ENCODE measurements at regions not wholly inside any gene's neighbourhood (a gene's known extent, or its start where the extent isn't known, plus 50 kb on each side); places are given as distances from the start of the nearest gene placed in this dataset.

- Histone ChIP-seq H3K27me3 (no peaks in the 10 kb centered on the region), H3K27ac (replicated peaks in 1 of 4) (no peak overlapping the region), H3K9me3 (no peaks in the 10 kb centered on the region), H3K4me3 (no peak overlapping the region), H3K4me1 (no peaks in the 10 kb centered on the region), H3K36me3 (no peaks in the 10 kb centered on the region)
- intact Hi-C loops (cut with DNase I), result no loop called here
- no peak for DNase-seq (ENCODE audit: extremely low spot score)
- WGBS, result 40% methylated on average over 3 of the region's 3 CpGs
- TF ChIP-seq POLR2AphosphoS5 (IDR thresholded peaks at IDR 0.05) (no peak), EP300 (IDR thresholded peaks at IDR 0.05) (no peak), CTCF (IDR thresholded peaks at IDR 0.05) (no peak), POLR2A (IDR thresholded peaks at IDR 0.05; ENCODE audit: low read depth) (no peak)
These were observed 509.2 kb upstream of the GRM7 start for GRCh38 chr3:6351752-6352151.

GRCh38 chr3:6354653-6355052, 506.3 kb upstream of the GRM7 start:
- Histone ChIP-seq H3K36me3 (no peaks in the 10 kb centered on the region), H3K27me3 (no peaks in the 10 kb centered on the region), H3K9me3 (no peaks in the 10 kb centered on the region), H3K4me1 (no peaks in the 10 kb centered on the region), H3K4me3 (no peak overlapping the region), H3K27ac (replicated peaks in 1 of 4) (no peak overlapping the region)
- WGBS, result 88% methylated on average over 1 of the region's 1 CpG
- TF ChIP-seq EP300 (IDR thresholded peaks at IDR 0.05) (no peak), CTCF (IDR thresholded peaks at IDR 0.05) (no peak), POLR2A (IDR thresholded peaks at IDR 0.05; ENCODE audit: low read depth) (no peak), POLR2AphosphoS5 (IDR thresholded peaks at IDR 0.05) (no peak)
- no peak for DNase-seq (ENCODE audit: extremely low spot score)
- intact Hi-C loops (cut with DNase I), result no loop called here

GRCh38 chr3:6362406-6362805, 498.5 kb upstream of the GRM7 start:
- H3K36me3 ChIP-seq, result no peaks in the 10 kb centered on the region
- H3K4me3 ChIP-seq, result no peak overlapping the region
- H3K4me1 ChIP-seq, result no peaks in the 10 kb centered on the region
- no peaks in the 10 kb centered on the region for H3K9me3 ChIP-seq
- no peak for TF ChIP-seq CTCF (IDR thresholded peaks at IDR 0.05)
- TF ChIP-seq POLR2AphosphoS5 (IDR thresholded peaks at IDR 0.05), result no peak
- TF ChIP-seq EP300 (IDR thresholded peaks at IDR 0.05), result no peak
- no peak for TF ChIP-seq POLR2A (IDR thresholded peaks at IDR 0.05; ENCODE audit: low read depth)
- intact Hi-C loops (cut with DNase I), result no loop called here
- no peaks in the 10 kb centered on the region for H3K27me3 ChIP-seq
- WGBS, result 86% methylated on average over 4 of the region's 4 CpGs
- DNase-seq (ENCODE audit: extremely low spot score), result no peak
- H3K27ac ChIP-seq (replicated peaks in 1 of 4), result no peak overlapping the region

- no peak overlapping the region for H3K27ac ChIP-seq (replicated peaks in 1 of 4)
- intact Hi-C loops (cut with DNase I), result no loop called here
- H3K4me1 ChIP-seq, result no peaks in the 10 kb centered on the region
- no peaks in the 10 kb centered on the region for H3K27me3 ChIP-seq
- no peaks in the 10 kb centered on the region for H3K36me3 ChIP-seq
- TF ChIP-seq POLR2AphosphoS5 (IDR thresholded peaks at IDR 0.05), result no peak
- no peak for TF ChIP-seq POLR2A (IDR thresholded peaks at IDR 0.05; ENCODE audit: low read depth)
- no peak for TF ChIP-seq CTCF (IDR thresholded peaks at IDR 0.05)
- TF ChIP-seq EP300 (IDR thresholded peaks at IDR 0.05), result no peak
- DNase-seq (ENCODE audit: extremely low spot score), result no peak
- H3K9me3 ChIP-seq, result no peaks in the 10 kb centered on the region
- 78% methylated on average over 2 of the region's 2 CpGs for WGBS
- H3K4me3 ChIP-seq, result no peak overlapping the region
These were observed 493.7 kb upstream of the GRM7 start for GRCh38 chr3:6367171-6367570.

- Histone ChIP-seq H3K27ac (replicated peaks in 1 of 4) (no peak overlapping the region), H3K9me3 (no peaks in the 10 kb centered on the region), H3K4me3 (no peak overlapping the region), H3K36me3 (no peaks in the 10 kb centered on the region), H3K27me3 (no peaks in the 10 kb centered on the region), H3K4me1 (no peaks in the 10 kb centered on the region)
- DNase-seq (ENCODE audit: extremely low spot score), result no peak
- intact Hi-C loops (cut with DNase I), result no loop called here
- WGBS, result 86% methylated on average over 2 of the region's 2 CpGs
- no peak for TF ChIP-seq CTCF (IDR thresholded peaks at IDR 0.05)
These were observed 468.8 kb upstream of the GRM7 start for GRCh38 chr3:6392123-6392522.
